Fibroblast of lung (primary cell): ENCODE measurements at regions not wholly inside any gene's neighbourhood (a gene's known extent, or its start where the extent isn't known, plus 50 kb on each side); places are given as distances from the start of the nearest gene placed in this dataset.

Experiments used
- DNase-seq, 2 donors: peaks; one replicate each; pipeline versions ENCODE4 v3.0.0 to v3.0.0-alpha.2; 2010; ENCODE audit warnings: low read depth in 2 of 2
- H2AFZ ChIP-seq: 2 replicates; pipeline ENCODE4 v1.5.1; 2012; ENCODE audit warnings: low read length, control low read depth, inconsistent platforms
- H3K27ac ChIP-seq: 2 replicates; pipeline ENCODE4 v1.5.1; 2011; ENCODE audit warnings: low read length, control low read depth; ENCODE audit not compliant: insufficient read depth
- H3K27me3 ChIP-seq: 2 replicates; pipeline ENCODE4 v1.5.1; 2011; ENCODE audit warnings: mild to moderate bottlenecking, low read length; ENCODE audit not compliant: control insufficient read depth, insufficient read depth
- H3K36me3 ChIP-seq: 2 replicates; pipeline ENCODE4 v1.5.1; 2011; ENCODE audit warnings: low read length; ENCODE audit not compliant: control insufficient read depth, insufficient read depth
- H3K4me1 ChIP-seq: 2 replicates; pipeline ENCODE4 v1.5.1; 2011; ENCODE audit warnings: low read length; ENCODE audit not compliant: control insufficient read depth, insufficient read depth; ENCODE audit errors: extremely low read depth
- H3K4me2 ChIP-seq: 2 replicates; pipeline ENCODE4 v1.5.1; 2011; ENCODE audit warnings: low read length, control low read depth; ENCODE audit not compliant: insufficient read depth; ENCODE audit errors: extremely low read depth
- H3K4me3 ChIP-seq, 4 experiments: fragments of 200-600 bp in 1 of 4; sonication (generic) in 1 of 4; replicated peaks in 1 of 4; 2 replicates each; pipeline ENCODE4 v1.5.1; 2011 to 2016; ENCODE audit warnings: low read length in 4 of 4, low read depth in 3 of 4, mild to moderate bottlenecking in 3 of 4, control low read depth in 2 of 4, inconsistent platforms in 1 of 4, mixed read lengths in 1 of 4; ENCODE audit not compliant: insufficient read depth in 1 of 4; ENCODE audit errors: control extremely low read depth in 1 of 4
- H3K79me2 ChIP-seq: 2 replicates; pipeline ENCODE4 v1.5.1; 2012; ENCODE audit warnings: mild to moderate bottlenecking, low read length, inconsistent platforms; ENCODE audit not compliant: control insufficient read depth, insufficient read depth
- H3K9ac ChIP-seq: 2 replicates; pipeline ENCODE4 v1.5.1; 2011; ENCODE audit warnings: mild to moderate bottlenecking, low read length, control low read depth; ENCODE audit not compliant: insufficient read depth
- H3K9me3 ChIP-seq: 2 replicates; pipeline ENCODE4 v1.5.1; 2012; ENCODE audit warnings: low read depth, low read length; ENCODE audit not compliant: control insufficient read depth, insufficient read depth
- H4K20me1 ChIP-seq: 2 replicates; pipeline ENCODE4 v1.5.1; 2011; ENCODE audit warnings: low read length; ENCODE audit not compliant: control insufficient read depth, insufficient read depth; ENCODE audit errors: extremely low read depth
- EZH2 ChIP-seq: IDR thresholded peaks from 2 replicates; pipeline ENCODE4 v1.5.1; 2012; ENCODE audit warnings: low read length, control low read depth, mild to moderate bottlenecking; ENCODE audit errors: missing control alignments
- TF ChIP-seq, protein P1 (sequence below), 2 donors: IDR thresholded peaks in 1 of 2; conservative IDR thresholded peaks in 1 of 2; 1 replicate in 1 of 2; 2 replicates in 1 of 2; pipeline ENCODE4 v1.5.1; 2011 to 2012; ENCODE audit warnings: low read length in 2 of 2, control low read depth in 1 of 2, inconsistent platforms in 1 of 2, low read depth in 1 of 2, mild to moderate bottlenecking in 1 of 2

GRCh38 chrX:25648790-25649189 is 489.4 kb upstream of the MAGEB18 start:
- no peak overlapping the region for H3K4me3 ChIP-seq
- H3K4me1 ChIP-seq = no peaks in the 10 kb centered on the region
- no peaks in the 10 kb centered on the region for H3K36me3 ChIP-seq
- H3K9ac ChIP-seq = no peak overlapping the region
- H4K20me1 ChIP-seq = no peaks in the 10 kb centered on the region
- no peaks in the 10 kb centered on the region for H3K9me3 ChIP-seq
- no peak overlapping the region for H3K4me2 ChIP-seq
- H3K27ac ChIP-seq = no peak overlapping the region
- no peaks in the 10 kb centered on the region for H3K79me2 ChIP-seq
- DNase-seq = no peak
- no peaks in the 10 kb centered on the region for H3K27me3 ChIP-seq
- no peak overlapping the region for H2AFZ ChIP-seq
- no peak for TF ChIP-seq EZH2
- TF ChIP-seq, protein P1, sequence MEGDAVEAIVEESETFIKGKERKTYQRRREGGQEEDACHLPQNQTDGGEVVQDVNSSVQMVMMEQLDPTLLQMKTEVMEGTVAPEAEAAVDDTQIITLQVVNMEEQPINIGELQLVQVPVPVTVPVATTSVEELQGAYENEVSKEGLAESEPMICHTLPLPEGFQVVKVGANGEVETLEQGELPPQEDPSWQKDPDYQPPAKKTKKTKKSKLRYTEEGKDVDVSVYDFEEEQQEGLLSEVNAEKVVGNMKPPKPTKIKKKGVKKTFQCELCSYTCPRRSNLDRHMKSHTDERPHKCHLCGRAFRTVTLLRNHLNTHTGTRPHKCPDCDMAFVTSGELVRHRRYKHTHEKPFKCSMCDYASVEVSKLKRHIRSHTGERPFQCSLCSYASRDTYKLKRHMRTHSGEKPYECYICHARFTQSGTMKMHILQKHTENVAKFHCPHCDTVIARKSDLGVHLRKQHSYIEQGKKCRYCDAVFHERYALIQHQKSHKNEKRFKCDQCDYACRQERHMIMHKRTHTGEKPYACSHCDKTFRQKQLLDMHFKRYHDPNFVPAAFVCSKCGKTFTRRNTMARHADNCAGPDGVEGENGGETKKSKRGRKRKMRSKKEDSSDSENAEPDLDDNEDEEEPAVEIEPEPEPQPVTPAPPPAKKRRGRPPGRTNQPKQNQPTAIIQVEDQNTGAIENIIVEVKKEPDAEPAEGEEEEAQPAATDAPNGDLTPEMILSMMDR (conservative IDR thresholded peaks at IDR 0.05 in 1 of 2, IDR thresholded peaks at IDR 0.05 in 1 of 2; ENCODE audit: low read depth in 1 of 2, low read length in 2 of 2) = no peak

DNA sequence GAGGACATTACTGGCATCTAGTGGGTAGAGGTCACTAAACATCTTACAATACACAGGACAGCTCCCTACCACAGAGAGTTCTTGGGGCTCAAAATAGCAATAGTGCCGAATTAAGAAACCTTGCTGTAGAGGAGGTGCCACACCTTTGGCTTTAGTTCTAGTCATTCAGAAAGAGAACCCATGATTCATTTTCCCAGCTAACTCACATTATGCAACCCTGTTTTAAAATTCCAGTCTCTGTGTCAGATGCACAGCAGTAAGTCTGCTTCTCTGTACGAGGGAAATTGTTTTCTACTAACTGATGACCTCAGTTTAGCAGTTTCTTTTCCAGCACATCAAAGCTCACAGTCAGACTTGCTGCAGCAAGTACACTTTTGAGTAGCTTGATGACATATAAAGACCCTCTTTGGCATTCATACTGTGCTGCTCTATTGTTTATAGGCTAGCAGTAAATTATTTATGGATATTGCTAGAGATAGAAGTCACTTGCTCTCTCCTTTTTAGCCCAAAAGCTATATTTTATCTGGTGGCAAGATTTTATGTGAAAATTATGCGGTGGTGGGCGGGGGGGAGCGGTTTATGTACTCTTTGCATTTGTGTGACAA is 487.8 kb upstream of the MAGEB18 start:
- no peak overlapping the region for H3K4me2 ChIP-seq
- H2AFZ ChIP-seq = no peak overlapping the region
- H3K79me2 ChIP-seq = no peaks in the 10 kb centered on the region
- no peaks in the 10 kb centered on the region for H3K27me3 ChIP-seq
- no peak for DNase-seq
- H3K36me3 ChIP-seq = no peaks in the 10 kb centered on the region
- TF ChIP-seq EZH2 = no peak
- TF ChIP-seq, protein P1 (conservative IDR thresholded peaks at IDR 0.05 in 1 of 2, IDR thresholded peaks at IDR 0.05 in 1 of 2; ENCODE audit: low read depth in 1 of 2, low read length in 2 of 2) = no peak
- H3K9ac ChIP-seq = no peak overlapping the region
- no peak overlapping the region for H3K4me3 ChIP-seq
- no peaks in the 10 kb centered on the region for H3K9me3 ChIP-seq
- H3K27ac ChIP-seq = no peak overlapping the region
- no peaks in the 10 kb centered on the region for H3K4me1 ChIP-seq
- H4K20me1 ChIP-seq = no peaks in the 10 kb centered on the region

- Histone ChIP-seq H3K4me1 (no peaks in the 10 kb centered on the region), H3K79me2 (no peaks in the 10 kb centered on the region), H4K20me1 (no peaks in the 10 kb centered on the region), H3K27ac (no peak overlapping the region), H3K36me3 (no peaks in the 10 kb centered on the region), H3K4me2 (no peak overlapping the region), H3K27me3 (no peaks in the 10 kb centered on the region), H3K4me3 (no peak overlapping the region), H2AFZ (no peak overlapping the region), H3K9me3 (no peaks in the 10 kb centered on the region), H3K9ac (no peak overlapping the region)
- no peak for DNase-seq
- TF ChIP-seq, protein P1 (conservative IDR thresholded peaks at IDR 0.05 in 1 of 2, IDR thresholded peaks at IDR 0.05 in 1 of 2; ENCODE audit: low read depth in 1 of 2, low read length in 2 of 2) = no peak
- no peak for TF ChIP-seq EZH2
Observed at GRCh38 chrX:25659317-25659716, 478.8 kb upstream of the MAGEB18 start.
